NB4 (cell line): ENCODE measurements at regions not wholly inside any gene's neighbourhood (a gene's known extent, or its start where the extent isn't known, plus 50 kb on each side); places are given as distances from the start of the nearest gene placed in this dataset.

ENCODE experiments used
- DNase-seq: peaks from one replicate; pipeline ENCODE4 v3.0.0; 2010; ENCODE audit warnings: low read depth
- H3K4me3 ChIP-seq: one replicate; pipeline ENCODE4 v1.5.1; 2011; ENCODE audit warnings: mild to moderate bottlenecking, low read depth, low read length, moderate library complexity
- MAX ChIP-seq: IDR thresholded peaks from 2 replicates; pipeline ENCODE4 v1.6.1; 2011; ENCODE audit warnings: low read depth, low read length
- MYC ChIP-seq: IDR thresholded peaks from 2 replicates; pipeline ENCODE4 v1.6.1; 2011; ENCODE audit warnings: low read depth, low read length
- POLR2A ChIP-seq: IDR thresholded peaks from 2 replicates; pipeline ENCODE4 v1.6.1; 2011; ENCODE audit warnings: mild to moderate bottlenecking; ENCODE audit not compliant: insufficient read length; ENCODE audit errors: extremely low read depth
- TF ChIP-seq, protein P1 (sequence below): IDR thresholded peaks from one replicate; pipeline ENCODE4 v1.5.1; 2012; ENCODE audit warnings: low read depth, low read length

- no peak overlapping the region for H3K4me3 ChIP-seq
- DNase-seq, result peak; percentile 37
- TF ChIP-seq MAX, result no peak
- TF ChIP-seq, protein P1, sequence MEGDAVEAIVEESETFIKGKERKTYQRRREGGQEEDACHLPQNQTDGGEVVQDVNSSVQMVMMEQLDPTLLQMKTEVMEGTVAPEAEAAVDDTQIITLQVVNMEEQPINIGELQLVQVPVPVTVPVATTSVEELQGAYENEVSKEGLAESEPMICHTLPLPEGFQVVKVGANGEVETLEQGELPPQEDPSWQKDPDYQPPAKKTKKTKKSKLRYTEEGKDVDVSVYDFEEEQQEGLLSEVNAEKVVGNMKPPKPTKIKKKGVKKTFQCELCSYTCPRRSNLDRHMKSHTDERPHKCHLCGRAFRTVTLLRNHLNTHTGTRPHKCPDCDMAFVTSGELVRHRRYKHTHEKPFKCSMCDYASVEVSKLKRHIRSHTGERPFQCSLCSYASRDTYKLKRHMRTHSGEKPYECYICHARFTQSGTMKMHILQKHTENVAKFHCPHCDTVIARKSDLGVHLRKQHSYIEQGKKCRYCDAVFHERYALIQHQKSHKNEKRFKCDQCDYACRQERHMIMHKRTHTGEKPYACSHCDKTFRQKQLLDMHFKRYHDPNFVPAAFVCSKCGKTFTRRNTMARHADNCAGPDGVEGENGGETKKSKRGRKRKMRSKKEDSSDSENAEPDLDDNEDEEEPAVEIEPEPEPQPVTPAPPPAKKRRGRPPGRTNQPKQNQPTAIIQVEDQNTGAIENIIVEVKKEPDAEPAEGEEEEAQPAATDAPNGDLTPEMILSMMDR, result no peak
- no peak for TF ChIP-seq MYC
- TF ChIP-seq POLR2A, result no peak
Observed at GRCh38 chr2:21552981-21553380, 429.2 kb downstream of the TDRD15 start.

GRCh38 chr2:21559351-21559750 is 435.6 kb downstream of the TDRD15 start:
- no peak overlapping the region for H3K4me3 ChIP-seq
- DNase-seq, result no peak
- TF ChIP-seq, protein P1, result no peak
- TF ChIP-seq MAX, result no peak
- no peak for TF ChIP-seq POLR2A
- TF ChIP-seq MYC, result no peak

DNA sequence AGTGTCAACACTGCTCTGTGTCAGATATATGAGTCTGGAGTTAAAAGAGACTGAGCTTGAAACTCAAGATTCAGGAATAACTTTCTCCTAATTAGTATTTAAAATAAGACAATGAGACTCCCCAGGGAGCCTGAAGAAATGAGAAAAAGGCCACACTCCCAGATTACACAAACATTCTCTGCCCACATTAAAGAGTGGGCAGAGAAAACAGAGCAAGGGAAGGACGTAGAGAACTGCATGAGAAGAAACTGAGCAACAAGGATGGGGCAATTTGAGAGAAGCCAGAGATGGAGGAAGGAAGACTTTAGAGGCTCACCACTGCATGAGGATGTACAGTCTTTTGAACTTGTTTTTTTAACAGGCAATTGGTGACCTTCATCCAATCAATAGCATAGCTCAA is 438.2 kb downstream of the TDRD15 start:
- TF ChIP-seq POLR2A (no peak), MAX (no peak), MYC (no peak)
- TF ChIP-seq, protein P1, result no peak

DNA sequence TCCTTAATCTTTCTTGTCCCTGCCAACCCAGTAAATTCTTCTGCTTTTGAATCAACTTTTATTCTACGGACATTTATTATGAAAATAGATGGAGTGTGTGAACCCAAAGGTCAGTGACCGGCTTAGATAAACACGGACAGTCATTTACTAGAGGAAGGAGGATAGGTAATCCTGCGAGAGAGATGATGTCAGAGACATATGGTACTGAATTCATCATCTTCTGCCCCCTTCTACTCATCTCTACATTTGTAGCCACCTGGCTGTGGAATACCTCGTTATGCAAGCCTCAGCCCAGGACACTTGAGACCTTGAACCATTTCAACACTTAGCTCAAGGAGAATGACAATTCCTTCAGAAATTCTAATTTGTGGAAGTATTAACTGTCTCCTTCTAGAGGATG is 443.6 kb downstream of the TDRD15 start:
- TF ChIP-seq, protein P1, result no peak
- TF ChIP-seq MAX (no peak), POLR2A (no peak), MYC (no peak)
- DNase-seq, result no peak
- H3K4me3 ChIP-seq, result no peak overlapping the region

More for the DNA sequence above, 438.2 kb downstream of the TDRD15 start:
- no peak for DNase-seq
- no peak overlapping the region for H3K4me3 ChIP-seq

DNA sequence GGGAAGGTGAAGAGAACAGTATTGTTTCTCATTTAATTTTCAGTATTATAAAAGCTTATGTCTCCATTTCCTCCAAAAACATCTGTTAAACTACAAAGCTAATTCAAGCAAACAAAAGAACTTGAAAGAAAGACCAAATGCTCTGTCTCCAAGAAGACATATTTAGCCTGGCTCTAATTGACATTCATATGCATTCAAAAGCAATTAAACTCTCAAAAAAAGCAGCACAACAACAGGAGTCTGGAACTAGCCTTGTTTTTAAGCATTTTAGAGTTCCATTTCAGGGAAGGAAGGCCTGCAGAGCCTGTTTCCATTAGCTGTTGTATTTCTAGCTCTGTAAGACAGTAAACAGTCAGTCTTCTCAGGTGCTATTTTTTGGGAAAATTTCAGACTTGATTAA is 447.9 kb downstream of the TDRD15 start:
- TF ChIP-seq, protein P1, result no peak
- TF ChIP-seq MYC (no peak), MAX (no peak), POLR2A (no peak)
- no peak overlapping the region for H3K4me3 ChIP-seq
- DNase-seq, result no peak

DNA sequence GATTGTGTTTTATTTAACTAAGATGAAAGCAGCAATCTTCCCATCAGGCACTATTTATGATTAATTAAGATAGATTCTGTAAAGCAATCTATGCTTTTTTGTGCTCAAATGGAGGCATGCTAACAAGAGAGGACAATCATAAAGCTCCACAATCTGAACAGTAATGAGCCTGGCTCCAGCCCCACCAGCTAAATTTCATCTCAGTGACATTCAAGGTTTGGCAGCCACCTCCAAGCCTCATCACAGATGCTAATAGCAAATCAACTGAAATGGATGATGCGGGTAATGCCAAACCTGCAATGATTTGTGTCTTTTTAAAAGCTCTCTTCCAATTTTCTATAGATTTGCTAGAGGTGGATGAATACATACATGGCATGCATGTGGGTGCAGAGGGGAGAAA is 456.6 kb downstream of the TDRD15 start:
- no peak overlapping the region for H3K4me3 ChIP-seq

More for the DNA sequence above, 456.6 kb downstream of the TDRD15 start:
- TF ChIP-seq MYC, result no peak
- no peak for TF ChIP-seq POLR2A
- no peak for TF ChIP-seq MAX
- no peak for DNase-seq
